ENCODE measurements at regions not wholly inside any gene's neighbourhood (a gene's known extent, or its start where the extent isn't known, plus 50 kb on each side); places are given as distances from the start of the nearest gene placed in this dataset.
A peak's percentile ranks its signal among the peaks of the same experiment; 100 is the strongest.

- ChIA-PET CTCF (no interaction called here), POLR2A (interaction anchor here (0.6 kb wide), 1 partner anchor 229 kb away, joined by 3 read pairs; no protein-coding TSS in a partner anchor)
- H3K27ac ChIP-seq (ENCODE audit: extremely low read depth, low read depth, low read length): no peak overlapping the region
- no peaks in the 10 kb centered on the region for H3K9me3 ChIP-seq (ENCODE audit: control insufficient read depth, insufficient read depth, low read depth, low read length)
- TF ChIP-seq ZBTB11 (tag by site-specific recombination; conservative IDR thresholded peaks at IDR 0.05; ENCODE audit: low read depth): no peak
- no peak for TF ChIP-seq ZNF549 (tag by site-specific recombination; IDR thresholded peaks at IDR 0.05)
- TF ChIP-seq ZNF560 (tag by site-specific recombination; IDR thresholded peaks at IDR 0.05; ENCODE audit: borderline replicate concordance): no peak
- peak; percentile 22; the same call in 1 of the 2 replicates for TF ChIP-seq PRDM10 (tag by site-specific recombination; IDR thresholded peaks at IDR 0.05)
- no peak for TF ChIP-seq ZNF112 (tag by site-specific recombination; IDR thresholded peaks at IDR 0.05)
- no peak for TF ChIP-seq ZXDB (tag by site-specific recombination; IDR thresholded peaks at IDR 0.05)
- peak; percentile 29; the same call in 1 of the 2 replicates for TF ChIP-seq ZNF629 (tag by site-specific recombination; IDR thresholded peaks at IDR 0.05)
- no peak for TF ChIP-seq ZBTB7A (tag by site-specific recombination; IDR thresholded peaks at IDR 0.05; ENCODE audit: low read depth)
- no peak for TF ChIP-seq ZNF692 (tag by site-specific recombination; IDR thresholded peaks at IDR 0.05)
- 0 out of 2 replicates have a peak, but pooled peaks have one; percentile 36 for TF ChIP-seq ZNF24 (tag by site-specific recombination; IDR thresholded peaks at IDR 0.05)
- no peak for TF ChIP-seq ZNF221 (tag by site-specific recombination; IDR thresholded peaks at IDR 0.05; ENCODE audit: borderline replicate concordance)
- no peak overlapping the region for H3K4me3 ChIP-seq (ENCODE audit: low read depth, low read length)
- no peaks in the 10 kb centered on the region for H3K36me3 ChIP-seq (ENCODE audit: control insufficient read depth in 2 of 2, insufficient read depth in 1 of 2, low read length in 2 of 2)
- H3K4me1 ChIP-seq (ENCODE audit: control insufficient read depth, insufficient read depth, low read length): peaks cover 5% of the 10 kb centered on the region; the same call in 1 of the 2 replicates
Observed at GRCh38 chr12:85626001-85626783, 210.0 kb downstream of the RASSF9 start.

- TF ChIP-seq SCRT1 (tag by site-specific recombination; IDR thresholded peaks at IDR 0.05; ENCODE audit: borderline replicate concordance) (no peak), ZNF48 (tag by site-specific recombination; IDR thresholded peaks at IDR 0.05) (no peak), ZNF10 (tag by site-specific recombination; IDR thresholded peaks at IDR 0.05) (no peak), ZNF24 (tag by site-specific recombination; IDR thresholded peaks at IDR 0.05) (0 out of 2 replicates have a peak, but pooled peaks have one; percentile 8)
- TF ChIP-seq, protein P1, sequence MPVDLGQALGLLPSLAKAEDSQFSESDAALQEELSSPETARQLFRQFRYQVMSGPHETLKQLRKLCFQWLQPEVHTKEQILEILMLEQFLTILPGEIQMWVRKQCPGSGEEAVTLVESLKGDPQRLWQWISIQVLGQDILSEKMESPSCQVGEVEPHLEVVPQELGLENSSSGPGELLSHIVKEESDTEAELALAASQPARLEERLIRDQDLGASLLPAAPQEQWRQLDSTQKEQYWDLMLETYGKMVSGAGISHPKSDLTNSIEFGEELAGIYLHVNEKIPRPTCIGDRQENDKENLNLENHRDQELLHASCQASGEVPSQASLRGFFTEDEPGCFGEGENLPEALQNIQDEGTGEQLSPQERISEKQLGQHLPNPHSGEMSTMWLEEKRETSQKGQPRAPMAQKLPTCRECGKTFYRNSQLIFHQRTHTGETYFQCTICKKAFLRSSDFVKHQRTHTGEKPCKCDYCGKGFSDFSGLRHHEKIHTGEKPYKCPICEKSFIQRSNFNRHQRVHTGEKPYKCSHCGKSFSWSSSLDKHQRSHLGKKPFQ (tag by site-specific recombination; IDR thresholded peaks at IDR 0.05): peak; percentile 57
- POLR2A ChIA-PET: interaction anchor here (0.6 kb wide), 1 partner anchor 229 kb away, joined by 3 read pairs; no protein-coding TSS in a partner anchor
- Histone ChIP-seq H3K36me3 (ENCODE audit: control insufficient read depth in 2 of 2, insufficient read depth in 1 of 2, low read length in 2 of 2) (no peaks in the 10 kb centered on the region), H3K4me1 (ENCODE audit: control insufficient read depth, insufficient read depth, low read length) (peaks cover 5% of the 10 kb centered on the region; the same call in 1 of the 2 replicates), H3K4me3 (ENCODE audit: low read depth, low read length) (no peak overlapping the region), H3K27ac (ENCODE audit: extremely low read depth, low read depth, low read length) (no peak overlapping the region), H3K9me3 (ENCODE audit: control insufficient read depth, insufficient read depth, low read depth, low read length) (no peaks in the 10 kb centered on the region)
- CTCF ChIA-PET: no interaction called here
Observed at GRCh38 chr12:85626784-85627171, 209.4 kb downstream of the RASSF9 start.

All from HEK293 (cell line).